ENCODE measurements at regions not wholly inside any gene's neighbourhood (a gene's known extent, or its start where the extent isn't known, plus 50 kb on each side); places are given as distances from the start of the nearest gene placed in this dataset.

GRCh38 chr3:150296123-150296735 is 111.9 kb upstream of the TSC22D2 start:
- TF ChIP-seq EZH2 (IDR thresholded peaks at IDR 0.05; ENCODE audit: insufficient read depth, poor library complexity, severe bottlenecking), result no peak
- TF ChIP-seq EZH2phosphoT487 (IDR thresholded peaks at IDR 0.05; ENCODE audit: insufficient read depth, low read depth), result no peak
